Limb (tissue), 2 donors: ENCODE measurements at regions not wholly inside any gene's neighbourhood (a gene's known extent, or its start where the extent isn't known, plus 50 kb on each side); places are given as distances from the start of the nearest gene placed in this dataset.
"Not testable (repeated sequence)": the region's sequence is repeated elsewhere in the genome, so short reads cannot be mapped to it uniquely, and the experiment has no call there.

Experiments used
- DNase-seq, 2 donors: peaks; one replicate each; pipeline ENCODE4 v3.0.0-alpha.2; 2016; ENCODE audit errors: extremely low spot score in 2 of 2

GRCh38 chr7:68688416-68689086, 909.7 kb upstream of the AUTS2 start:
- no peak for DNase-seq

GRCh38 chr7:68689087-68689433, 909.2 kb upstream of the AUTS2 start:
- no peak for DNase-seq

GRCh38 chr7:68691261-68692216, 906.7 kb upstream of the AUTS2 start:
- no peak for DNase-seq

- no peak for DNase-seq
Measured at GRCh38 chr7:68692511-68692910, 905.8 kb upstream of the AUTS2 start.

- DNase-seq, result no peak
Measured at GRCh38 chr7:68694656-68695055, 903.6 kb upstream of the AUTS2 start.

GRCh38 chr7:68697796-68698280, 900.4 kb upstream of the AUTS2 start:
- peak; percentile 38 to 43 for DNase-seq

GRCh38 chr7:68699090-68699711, 899.1 kb upstream of the AUTS2 start:
- no peak for DNase-seq

- no peak for DNase-seq
Measured at GRCh38 chr7:68700414-68700813, 897.9 kb upstream of the AUTS2 start.

GRCh38 chr7:68706291-68706690, 892.0 kb upstream of the AUTS2 start:
- no peak for DNase-seq

- no peak for DNase-seq
Measured at GRCh38 chr7:68707159-68707558, 891.1 kb upstream of the AUTS2 start.

- DNase-seq, result no peak
Measured at GRCh38 chr7:68707958-68708357, 890.3 kb upstream of the AUTS2 start.

- DNase-seq, result no peak
Measured at GRCh38 chr7:68712956-68713495, 885.2 kb upstream of the AUTS2 start.

GRCh38 chr7:68714135-68714534, 884.1 kb upstream of the AUTS2 start:
- not testable (repeated sequence) for DNase-seq

- no peak for DNase-seq
Measured at GRCh38 chr7:68715907-68716306, 882.4 kb upstream of the AUTS2 start.

GRCh38 chr7:68717176-68717575, 881.1 kb upstream of the AUTS2 start:
- DNase-seq, result no peak

GRCh38 chr7:68718097-68718551, 880.2 kb upstream of the AUTS2 start:
- no peak for DNase-seq

- no peak for DNase-seq
Measured at GRCh38 chr7:68720697-68721096, 877.6 kb upstream of the AUTS2 start.

- DNase-seq, result no peak
Measured at GRCh38 chr7:68722044-68722443, 876.2 kb upstream of the AUTS2 start.

GRCh38 chr7:68724965-68725364, 873.3 kb upstream of the AUTS2 start:
- no peak for DNase-seq

GRCh38 chr7:68725843-68726785, 872.2 kb upstream of the AUTS2 start:
- no peak for DNase-seq

GRCh38 chr7:68728720-68729119, 869.6 kb upstream of the AUTS2 start:
- not testable (repeated sequence) for DNase-seq
